Keratinocyte (primary cell): ENCODE measurements at regions not wholly inside any gene's neighbourhood (a gene's known extent, or its start where the extent isn't known, plus 50 kb on each side); places are given as distances from the start of the nearest gene placed in this dataset.

ENCODE experiments used
- DNase-seq: peaks from one replicate; pipeline ENCODE4 v3.0.0-alpha.2; 2011; ENCODE audit warnings: low read depth, missing footprints, low spot score
- FAIRE-seq: peaks from 2 replicates; lab custom pipeline; 2011; peaks lifted over from hg19 to GRCh38; lab: Jason Lieb, UNC
- H2AFZ ChIP-seq: 2 replicates; pipeline ENCODE4 v1.6.0; 2012; ENCODE audit warnings: low read length, control low read depth, inconsistent platforms; ENCODE audit not compliant: control insufficient read depth
- H3K27ac ChIP-seq: 2 replicates; pipeline ENCODE4 v1.5.1; 2011; ENCODE audit warnings: low read length; ENCODE audit not compliant: control insufficient read depth, insufficient read depth
- H3K27me3 ChIP-seq: 3 replicates; pipeline ENCODE4 v1.6.0; 2011; ENCODE audit warnings: low read length; ENCODE audit not compliant: control insufficient read depth, insufficient read depth; ENCODE audit errors: extremely low read depth
- H3K36me3 ChIP-seq, 2 experiments: 2 replicates in 1 of 2; 3 replicates in 1 of 2; pipeline ENCODE4 v1.5.1; 2011; ENCODE audit warnings: low read length in 2 of 2, mild to moderate bottlenecking in 1 of 2; ENCODE audit not compliant: control insufficient read depth in 2 of 2, insufficient read depth in 2 of 2; ENCODE audit errors: extremely low read depth in 1 of 2
- H3K4me1 ChIP-seq: 3 replicates; pipeline ENCODE4 v1.5.1; 2011; ENCODE audit warnings: low read length; ENCODE audit not compliant: control insufficient read depth, insufficient read depth; ENCODE audit errors: extremely low read depth
- H3K4me2 ChIP-seq: 3 replicates; pipeline ENCODE4 v1.6.0; 2011; ENCODE audit warnings: low read depth, low read length; ENCODE audit not compliant: control insufficient read depth, insufficient read depth; ENCODE audit errors: extremely low read depth
- H3K4me3 ChIP-seq, 3 experiments: fragments of 200-600 bp in 1 of 3; sonication (generic) in 1 of 3; 2 replicates in 2 of 3; 3 replicates in 1 of 3; pipeline ENCODE4 v1.5.1; 2011 to 2016; ENCODE audit warnings: low read length in 3 of 3, mild to moderate bottlenecking in 3 of 3, control low read depth in 2 of 3, inconsistent platforms in 1 of 3, low read depth in 1 of 3, mixed read lengths in 1 of 3, mixed run types in 1 of 3, moderate library complexity in 1 of 3; ENCODE audit not compliant: control insufficient read depth in 2 of 3, insufficient read depth in 2 of 3; ENCODE audit errors: extremely low read depth in 1 of 3
- H3K79me2 ChIP-seq: 2 replicates; pipeline ENCODE4 v1.6.0; 2012; ENCODE audit warnings: low read length; ENCODE audit not compliant: control insufficient read depth, insufficient read depth
- H3K9ac ChIP-seq: 3 replicates; pipeline ENCODE4 v1.6.0; 2011; ENCODE audit warnings: low read length; ENCODE audit not compliant: control insufficient read depth, insufficient read depth; ENCODE audit errors: extremely low read depth
- H3K9me1 ChIP-seq: 3 replicates; pipeline ENCODE4 v1.6.0; 2011; ENCODE audit warnings: low read length; ENCODE audit not compliant: control insufficient read depth, insufficient read depth; ENCODE audit errors: extremely low read depth
- H3K9me3 ChIP-seq: 2 replicates; pipeline ENCODE4 v1.5.1; 2012; ENCODE audit warnings: low read depth, low read length; ENCODE audit not compliant: control insufficient read depth
- H4K20me1 ChIP-seq: 3 replicates; pipeline ENCODE4 v1.6.0; 2011; ENCODE audit warnings: low read length; ENCODE audit not compliant: control insufficient read depth, insufficient read depth; ENCODE audit errors: extremely low read depth
- CTCF ChIP-seq, 3 experiments: IDR thresholded peaks in 1 of 3; conservative IDR thresholded peaks in 1 of 3; optimal IDR thresholded peaks in 1 of 3; 2 replicates in 2 of 3; 3 replicates in 1 of 3; pipeline versions ENCODE3 to v1.5.1; 2011; ENCODE audit warnings: low read length in 3 of 3, mild to moderate bottlenecking in 3 of 3, moderate library complexity in 2 of 3, control low read depth in 1 of 3, inconsistent platforms in 1 of 3; ENCODE audit not compliant: insufficient read depth in 2 of 3; ENCODE audit errors: extremely low read depth in 1 of 3
- EZH2 ChIP-seq: IDR thresholded peaks from one replicate; pipeline ENCODE4 v1.6.1; 2012; ENCODE audit warnings: inconsistent platforms, mild to moderate bottlenecking, low read length, moderate library complexity
- dilution Hi-C: fragments of 300-500 bp; cut with MboI; formaldehyde crosslinking; loops from one replicate; pipeline ENCODE4 v1.7.0; 2020; ENCODE audit warnings: low sequenced_read_pairs; ENCODE audit not compliant: extremely low pct_ligation_motif_present

- dilution Hi-C loops: no loop called here
- no peaks in the 10 kb centered on the region for H3K27me3 ChIP-seq
- no peaks in the 10 kb centered on the region for H3K9me3 ChIP-seq
- no peaks in the 10 kb centered on the region for H3K36me3 ChIP-seq
- peaks cover 6% of the 10 kb centered on the region for H3K4me1 ChIP-seq
- H3K79me2 ChIP-seq: no peaks in the 10 kb centered on the region
- no peaks in the 10 kb centered on the region for H4K20me1 ChIP-seq
- no peak for FAIRE-seq
- no peak overlapping the region for H3K9ac ChIP-seq
- H2AFZ ChIP-seq: no peak overlapping the region
- DNase-seq: peak; percentile 30
- no peaks in the 10 kb centered on the region for H3K9me1 ChIP-seq
- H3K27ac ChIP-seq: no peak overlapping the region
- TF ChIP-seq EZH2: no peak
- no peak for TF ChIP-seq CTCF (optimal IDR thresholded peaks at IDR 0.05 in 1 of 3, IDR thresholded peaks at IDR 0.05 in 1 of 3, conservative IDR thresholded peaks at IDR 0.05 in 1 of 3; ENCODE audit: extremely low read depth in 1 of 3, insufficient read depth in 2 of 3, low read length in 3 of 3)
- no peak overlapping the region for H3K4me2 ChIP-seq
- no peak overlapping the region for H3K4me3 ChIP-seq
Observed at GRCh38 chr1:233443040-233443760, 115.7 kb downstream of the MAP3K21 start.

- Histone ChIP-seq H3K9me1 (no peaks in the 10 kb centered on the region), H4K20me1 (no peaks in the 10 kb centered on the region), H3K9ac (no peak overlapping the region), H3K27ac (no peak overlapping the region), H3K27me3 (peaks cover 6% of the 10 kb centered on the region), H3K4me1 (peaks cover 6% of the 10 kb centered on the region), H3K36me3 (no peaks in the 10 kb centered on the region), H2AFZ (no peak overlapping the region), H3K9me3 (no peaks in the 10 kb centered on the region), H3K79me2 (no peaks in the 10 kb centered on the region), H3K4me2 (no peak overlapping the region), H3K4me3 (no peak overlapping the region)
- dilution Hi-C loops: no loop called here
- no peak for TF ChIP-seq EZH2
- TF ChIP-seq CTCF (optimal IDR thresholded peaks at IDR 0.05 in 1 of 3, IDR thresholded peaks at IDR 0.05 in 1 of 3, conservative IDR thresholded peaks at IDR 0.05 in 1 of 3; ENCODE audit: extremely low read depth in 1 of 3, insufficient read depth in 2 of 3, low read length in 3 of 3): no peak
- no peak for DNase-seq
- FAIRE-seq: no peak
Observed at GRCh38 chr1:233444484-233444883, 117.0 kb downstream of the MAP3K21 start.
